GM23248 (cell line): ENCODE measurements at regions not wholly inside any gene's neighbourhood (a gene's known extent, or its start where the extent isn't known, plus 50 kb on each side); places are given as distances from the start of the nearest gene placed in this dataset.
"Not testable (repeated sequence)": the region's sequence is repeated elsewhere in the genome, so short reads cannot be mapped to it uniquely, and the experiment has no call there.

Source experiments
- DNase-seq: peaks from one replicate; pipeline ENCODE4 v3.0.0-alpha.2; 2015
- H2AFZ ChIP-seq: fragments of 200-600 bp; sonication (generic); 2 replicates; pipeline ENCODE4 v1.6.1; 2016; ENCODE audit warnings: antibody characterized with exemption
- H3F3A ChIP-seq: fragments of 200-600 bp; sonication (generic); 2 replicates; pipeline ENCODE4 v1.6.1; 2016; ENCODE audit warnings: mild to moderate bottlenecking, antibody characterized with exemption, mixed run types; ENCODE audit not compliant: insufficient read depth
- H3K27ac ChIP-seq: fragments of 200-600 bp; sonication (generic); 2 replicates; pipeline ENCODE4 v1.5.1; 2016; ENCODE audit warnings: mild to moderate bottlenecking
- H3K27me3 ChIP-seq: fragments of 200-600 bp; sonication (generic); replicated peaks from 2 replicates; pipeline ENCODE4 v1.6.1; 2016; ENCODE audit warnings: mild to moderate bottlenecking; ENCODE audit not compliant: insufficient read depth
- H3K36me3 ChIP-seq: fragments of 200-600 bp; sonication (generic); 2 replicates; pipeline ENCODE4 v1.6.1; 2016; ENCODE audit warnings: low read depth, mild to moderate bottlenecking
- H3K4me1 ChIP-seq: fragments of 200-600 bp; sonication (generic); 2 replicates; pipeline ENCODE4 v1.6.1; 2016; ENCODE audit warnings: mild to moderate bottlenecking; ENCODE audit not compliant: insufficient read depth
- H3K4me2 ChIP-seq: fragments of 200-600 bp; sonication (generic); one replicate; pipeline ENCODE4 v1.6.1; 2016; ENCODE audit warnings: mild to moderate bottlenecking; ENCODE audit not compliant: unreplicated experiment
- H3K4me3 ChIP-seq: fragments of 200-600 bp; sonication (generic); 2 replicates; pipeline ENCODE4 v1.5.1; 2016; ENCODE audit warnings: mild to moderate bottlenecking
- H3K79me2 ChIP-seq: fragments of 200-600 bp; sonication (generic); 2 replicates; pipeline ENCODE4 v1.6.1; 2016; ENCODE audit warnings: mild to moderate bottlenecking; ENCODE audit not compliant: insufficient read depth
- H3K9ac ChIP-seq: fragments of 200-600 bp; sonication (generic); 2 replicates; pipeline ENCODE4 v1.6.1; 2016; ENCODE audit warnings: mild to moderate bottlenecking
- H3K9me2 ChIP-seq: fragments of 200-600 bp; sonication (generic); 2 replicates; pipeline ENCODE4 v1.6.1; 2016; ENCODE audit warnings: mixed run types, mild to moderate bottlenecking, moderate library complexity; ENCODE audit not compliant: insufficient read depth
- H3K9me3 ChIP-seq: fragments of 200-600 bp; sonication (generic); one replicate; pipeline ENCODE4 v1.6.1; 2017; ENCODE audit warnings: low read depth
- H4K20me1 ChIP-seq: fragments of 200-600 bp; sonication (generic); 2 replicates; pipeline ENCODE4 v1.6.0; 2016; ENCODE audit not compliant: insufficient read depth
- EZH2 ChIP-seq: fragments of 200-600 bp; sonication (generic); IDR thresholded peaks from 2 replicates; pipeline ENCODE4 v1.6.1; 2018; ENCODE audit warnings: antibody characterized with exemption, mild to moderate bottlenecking; ENCODE audit not compliant: insufficient read depth, poor library complexity, severe bottlenecking
- EZH2phosphoT487 ChIP-seq: fragments of 200-600 bp; sonication (generic); IDR thresholded peaks from 2 replicates; pipeline ENCODE4 v1.6.1; 2018; ENCODE audit warnings: antibody characterized with exemption, moderate library complexity, mild to moderate bottlenecking, low read depth; ENCODE audit not compliant: insufficient read depth
- WGBS, 2 experiments: methylation state at CpG; one replicate each; pipeline ENCODE4 v1.1.6; 2015 to 2017; ENCODE audit warnings: low lambda C conversion rate in 2 of 2, low coverage in 1 of 2; ENCODE audit errors: missing lambda C conversion rate in 2 of 2; 5-methylcytosine and 5-hydroxymethylcytosine counted together
- in situ Hi-C: fragments of 300-500 bp; cut with MboI; formaldehyde crosslinking; loops from 2 replicates; pipeline ENCODE4 v1.15.0; 2020

DNA sequence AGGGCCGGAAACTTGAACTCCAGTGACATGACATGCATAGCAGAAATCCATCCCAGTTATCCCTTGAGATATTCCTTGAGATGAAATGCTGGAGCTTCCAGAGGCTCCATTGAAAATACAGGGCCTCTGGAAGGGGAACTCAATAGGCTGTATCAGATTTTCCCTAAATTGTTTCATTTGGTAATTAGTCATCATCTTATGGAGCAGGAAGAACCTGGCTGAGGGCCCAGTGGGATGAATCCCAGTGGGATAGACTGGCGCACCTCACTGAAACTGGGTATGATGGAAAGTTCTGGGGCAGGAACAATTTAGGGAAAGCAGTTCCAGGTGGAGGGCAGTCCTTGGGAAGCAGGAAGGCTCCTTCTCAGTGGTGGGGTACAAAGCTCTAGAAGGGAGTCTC is 307.8 kb upstream of the DIPK2B start:
- Histone ChIP-seq H4K20me1 (no peaks in the 10 kb centered on the region), H3F3A (peaks cover 28% of the 10 kb centered on the region), H3K36me3 (no peaks in the 10 kb centered on the region), H3K27ac (peak overlapping the region; percentile 71), H3K9me2 (no peaks in the 10 kb centered on the region), H3K27me3 (no peaks in the 10 kb centered on the region), H3K9me3 (no peaks in the 10 kb centered on the region), H3K4me3 (no peak overlapping the region), H3K9ac (no peak overlapping the region), H3K4me2 (no peak overlapping the region), H2AFZ (no peak overlapping the region), H3K4me1 (peaks cover 34% of the 10 kb centered on the region), H3K79me2 (no peaks in the 10 kb centered on the region)
- no peak for TF ChIP-seq EZH2phosphoT487
- TF ChIP-seq EZH2: no peak
- in situ Hi-C loops: loop anchor here (25.0 kb wide), 1 partner anchor 204 kb away; no protein-coding TSS in a partner anchor
- 25 to 33% methylated on average over 1 to 2 of the region's 2 CpGs for WGBS, 2 experiments
- no peak for DNase-seq

DNA sequence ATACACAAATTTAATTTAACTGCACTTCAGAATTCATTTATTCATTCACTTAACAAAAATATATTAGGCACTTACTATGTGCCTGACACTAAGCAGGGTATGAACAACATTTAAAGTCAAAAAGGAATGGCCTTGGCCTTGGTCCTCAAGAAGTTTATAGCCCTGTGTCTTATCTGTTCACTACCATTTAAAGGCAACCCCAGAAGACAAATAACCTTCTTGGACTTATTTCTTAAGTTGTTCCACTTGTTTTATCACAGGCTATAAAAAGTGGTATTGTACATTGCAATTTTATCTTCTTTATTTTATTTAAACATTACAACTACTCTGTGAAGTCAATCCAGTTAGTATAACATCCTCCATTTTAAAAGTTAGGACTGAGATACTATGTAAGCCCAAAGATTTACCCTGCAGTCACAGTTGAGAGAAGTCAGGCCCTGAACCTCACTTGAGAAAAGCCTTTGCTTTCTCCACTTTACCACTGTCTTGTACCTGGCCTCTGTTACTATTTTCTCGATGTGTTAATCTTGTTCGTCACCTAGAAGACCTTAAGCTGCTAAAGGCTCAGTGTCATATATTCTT is 305.6 kb upstream of the DIPK2B start:
- no peak overlapping the region for H2AFZ ChIP-seq
- H3K36me3 ChIP-seq: no peaks in the 10 kb centered on the region
- H3K9me2 ChIP-seq: no peaks in the 10 kb centered on the region
- peak overlapping the region; percentile 3 for H3K4me2 ChIP-seq
- WGBS, 2 experiments: 95 to 97% methylated on average over 2 of the region's 2 CpGs
- peaks cover 34% of the 10 kb centered on the region for H3K4me1 ChIP-seq
- H3K27ac ChIP-seq: peak overlapping the region; percentile 71
- no peak for DNase-seq
- H3K27me3 ChIP-seq: no peaks in the 10 kb centered on the region
- H3K9ac ChIP-seq: no peak overlapping the region
- in situ Hi-C loops: loop anchor here (25.0 kb wide), 1 partner anchor 206 kb away; no protein-coding TSS in a partner anchor
- H3F3A ChIP-seq: peaks cover 27% of the 10 kb centered on the region
- no peak overlapping the region for H3K4me3 ChIP-seq
- H3K79me2 ChIP-seq: no peaks in the 10 kb centered on the region
- TF ChIP-seq EZH2 (no peak), EZH2phosphoT487 (no peak)
- H4K20me1 ChIP-seq: no peaks in the 10 kb centered on the region
- no peaks in the 10 kb centered on the region for H3K9me3 ChIP-seq

DNA sequence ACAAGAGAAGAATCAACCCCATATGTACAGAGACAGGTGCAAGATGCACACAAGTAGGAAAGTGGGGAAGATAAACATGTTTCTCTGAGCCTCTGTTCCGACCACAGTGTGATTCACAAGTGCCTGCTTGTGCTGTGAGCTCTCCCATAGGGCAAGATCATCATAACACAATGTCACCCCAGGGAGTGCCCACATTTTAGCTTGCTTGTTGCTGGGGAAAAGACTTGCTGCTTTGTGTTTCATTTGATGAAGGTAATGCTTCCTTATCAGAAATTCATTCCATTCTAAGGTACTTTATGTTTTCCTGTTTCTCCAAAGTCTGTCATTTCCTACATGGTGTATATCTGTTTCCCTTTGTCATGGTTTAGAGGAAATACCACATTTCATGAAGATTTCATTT is 304.5 kb upstream of the DIPK2B start:
- Histone ChIP-seq H3K4me2 (no peak overlapping the region), H4K20me1 (no peaks in the 10 kb centered on the region), H3K9me2 (no peaks in the 10 kb centered on the region), H2AFZ (no peak overlapping the region), H3K9me3 (no peaks in the 10 kb centered on the region), H3K4me3 (no peak overlapping the region), H3K27ac (peak overlapping the region; percentile 71), H3F3A (peaks cover 27% of the 10 kb centered on the region), H3K9ac (no peak overlapping the region), H3K4me1 (peaks cover 34% of the 10 kb centered on the region), H3K27me3 (no peaks in the 10 kb centered on the region), H3K36me3 (no peaks in the 10 kb centered on the region), H3K79me2 (no peaks in the 10 kb centered on the region)
- in situ Hi-C loops: loop anchor here (25.0 kb wide), 1 partner anchor 207 kb away; no protein-coding TSS in a partner anchor
- 22 to 47% methylated on average over 1 of the region's 1 CpG for WGBS, 2 experiments
- TF ChIP-seq EZH2 (no peak), EZH2phosphoT487 (no peak)
- DNase-seq: peak; percentile 57

DNA sequence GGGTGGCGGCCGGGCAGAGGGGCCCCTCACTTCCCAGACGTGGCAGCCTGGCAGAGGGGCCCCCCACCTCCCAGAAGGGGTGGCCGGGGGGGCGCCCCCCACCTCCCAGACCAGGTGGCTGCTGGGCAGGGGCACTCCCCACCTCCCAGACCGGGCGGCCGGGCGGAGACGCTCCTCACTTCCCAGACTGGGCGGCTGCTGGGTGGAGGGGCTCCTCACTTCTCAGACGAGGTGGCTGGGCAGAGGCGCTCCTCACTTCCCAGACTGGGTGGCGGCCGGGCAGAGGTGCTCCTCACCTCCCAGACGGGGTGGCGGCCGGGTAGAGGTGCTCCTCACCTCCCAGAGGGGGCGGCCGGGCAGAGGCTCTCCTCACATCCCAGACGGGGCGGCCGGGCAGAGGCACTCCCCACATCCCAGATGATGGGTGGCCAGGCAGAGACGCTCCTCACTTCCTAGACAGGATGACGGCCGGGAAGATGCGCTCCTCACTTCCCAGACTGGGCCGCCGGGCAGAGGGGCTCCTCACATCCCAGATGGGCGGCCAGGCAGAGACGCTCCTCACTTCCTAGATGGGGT is 303.2 kb upstream of the DIPK2B start:
- H3K79me2 ChIP-seq, H3K9me3 ChIP-seq, H3K9ac ChIP-seq, H3K27ac ChIP-seq, H3K4me2 ChIP-seq, H3K36me3 ChIP-seq, DNase-seq, H4K20me1 ChIP-seq, H2AFZ ChIP-seq, H3K27me3 ChIP-seq, H3K9me2 ChIP-seq, H3K4me3 ChIP-seq: not testable (repeated sequence)
- peaks cover 34% of the 10 kb centered on the region for H3K4me1 ChIP-seq
- peaks cover 27% of the 10 kb centered on the region for H3F3A ChIP-seq
- in situ Hi-C loops: loop anchor here (25.0 kb wide), 1 partner anchor 208 kb away; no protein-coding TSS in a partner anchor
- WGBS, 2 experiments: 95% methylated on average over 15 of the region's 31 CpGs; no CpG with 5 or more reads in 1 of the 2 experiments
